ENCODE measurements at regions not wholly inside any gene's neighbourhood (a gene's known extent, or its start where the extent isn't known, plus 50 kb on each side); places are given as distances from the start of the nearest gene placed in this dataset.
A peak's percentile ranks its signal among the peaks of the same experiment; 100 is the strongest.
"Not testable (repeated sequence)": the region's sequence is repeated elsewhere in the genome, so short reads cannot be mapped to it uniquely, and the experiment has no call there.

DNA sequence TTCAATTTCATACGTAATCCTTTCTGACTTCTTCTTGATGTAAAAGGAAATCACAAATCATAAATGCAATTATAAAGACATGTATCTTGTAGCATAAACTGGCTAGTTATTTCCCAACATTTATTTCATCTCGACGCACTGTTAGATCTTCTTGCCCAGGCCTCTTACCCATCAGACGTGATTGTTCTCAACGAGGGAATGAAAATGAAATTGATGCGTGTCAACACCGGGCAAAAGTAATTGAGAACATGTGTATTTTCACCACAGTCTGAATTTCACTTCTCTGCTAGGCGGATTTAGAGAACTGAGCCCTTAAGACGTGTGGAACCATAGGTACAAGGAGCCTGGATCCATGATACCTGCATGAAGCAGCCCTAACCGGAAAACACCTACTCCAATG, 519.7 kb downstream of the KCNT2 start:
- no peak for DNase-seq

DNA sequence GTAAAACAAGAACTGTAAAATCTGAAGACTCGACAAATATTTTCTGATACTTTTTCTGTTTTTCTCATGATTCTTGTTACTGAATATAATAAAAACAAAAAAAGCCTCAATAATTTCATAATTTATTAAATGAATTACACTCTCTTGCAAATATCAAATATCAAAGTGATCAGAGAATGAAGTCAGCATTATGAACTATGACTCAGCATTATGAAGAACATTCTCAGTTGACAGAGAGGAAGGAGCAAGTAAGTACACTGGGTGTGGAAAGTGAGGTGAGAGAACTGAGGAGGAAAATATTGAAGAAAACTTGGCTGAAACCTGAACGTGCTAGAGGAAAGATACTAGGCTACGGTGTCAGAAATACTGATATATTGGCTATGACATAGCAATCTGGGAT, 529.5 kb downstream of the KCNT2 start:
- no peak for DNase-seq

DNA sequence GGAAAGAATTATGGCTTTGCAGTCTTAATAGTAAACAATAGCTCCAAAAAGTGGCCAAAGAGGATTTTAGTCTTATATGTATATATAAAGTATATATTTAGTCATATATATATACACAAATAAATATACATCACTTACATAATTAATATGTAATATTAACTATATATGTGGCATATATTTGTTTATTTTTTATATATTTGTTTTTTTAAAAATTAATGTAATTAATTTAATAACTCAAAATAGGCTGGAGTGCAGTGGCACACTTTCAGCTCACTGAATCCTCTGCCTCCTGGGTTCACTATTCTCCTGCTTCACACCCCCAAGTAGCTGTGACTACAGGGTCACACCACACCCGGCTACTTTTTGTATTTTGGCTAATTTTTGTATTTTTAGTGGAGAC, 532.6 kb downstream of the KCNT2 start:
- no peak for DNase-seq

DNA sequence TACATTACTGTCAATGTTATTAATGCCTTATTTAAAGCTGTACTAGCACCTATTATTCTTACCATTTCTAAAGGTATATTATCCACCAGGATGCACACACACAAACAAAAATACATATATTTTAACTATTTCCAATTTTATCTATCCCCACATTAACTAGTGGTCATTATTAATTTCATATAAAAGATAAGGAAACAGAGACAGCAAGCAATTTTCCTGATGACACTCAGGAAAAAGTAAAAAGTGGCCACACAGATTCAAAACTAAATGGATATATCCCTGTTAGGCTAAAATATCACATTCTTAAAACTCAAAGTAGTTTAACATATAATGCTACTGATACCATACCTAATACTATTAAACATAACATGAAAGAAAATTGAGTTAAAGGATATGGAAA, 534.1 kb downstream of the KCNT2 start:
- DNase-seq, result no peak

DNA sequence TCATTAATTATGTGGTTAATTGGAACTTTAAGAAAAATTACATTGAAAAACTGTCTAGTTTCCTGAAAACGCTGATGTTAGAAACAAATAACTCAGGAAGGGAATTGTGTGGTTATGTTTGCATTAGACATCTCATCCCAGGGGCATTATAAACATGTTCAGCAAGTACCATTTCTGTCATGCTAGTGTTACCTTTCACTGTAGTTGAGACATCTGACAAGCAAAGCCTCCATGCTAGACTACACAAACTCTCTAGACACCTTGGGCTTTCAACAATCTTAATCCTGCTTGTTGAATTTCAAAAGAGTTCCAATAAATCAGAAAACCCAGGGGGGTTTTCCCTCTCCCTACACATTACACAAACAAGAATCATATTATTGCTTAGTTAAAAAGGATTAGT, 536.8 kb downstream of the KCNT2 start:
- no peak for DNase-seq

DNA sequence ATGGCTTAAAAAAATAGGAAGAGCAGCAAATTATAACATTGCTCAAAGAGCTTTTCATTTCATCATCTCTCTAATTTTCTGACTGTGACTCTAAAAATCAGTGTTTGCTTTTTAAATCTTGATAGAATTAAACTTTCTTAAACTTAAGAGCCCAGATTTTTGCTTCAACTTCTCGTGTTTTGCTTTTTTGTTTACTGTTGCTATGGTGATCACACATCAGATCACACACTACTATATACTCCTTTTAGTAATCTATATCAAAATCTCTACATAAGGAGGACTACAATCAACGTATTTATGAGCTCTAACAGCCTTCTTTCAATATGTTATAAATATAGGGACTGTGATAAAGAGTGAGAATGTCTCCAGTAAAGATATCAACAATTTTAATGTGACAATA, 537.3 kb downstream of the KCNT2 start:
- no peak for DNase-seq

DNA sequence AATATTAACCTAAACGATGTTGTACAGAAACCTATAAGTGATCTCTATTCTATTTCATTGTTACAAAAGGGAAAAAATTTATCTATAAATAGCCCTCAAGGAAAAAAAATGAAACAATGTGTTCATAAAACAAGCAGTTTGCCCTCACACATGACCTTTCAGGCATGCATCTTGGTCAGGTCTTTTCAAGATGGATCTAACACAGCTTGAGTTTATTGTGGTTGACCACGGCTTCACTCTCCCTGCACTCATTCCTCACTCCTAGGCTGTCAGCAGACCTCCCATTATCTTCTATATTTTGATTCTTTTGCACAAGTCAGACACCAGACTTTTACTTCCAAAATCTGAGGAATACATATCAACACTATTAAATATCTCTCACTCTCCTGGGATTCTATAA, 544.3 kb downstream of the KCNT2 start:
- DNase-seq, result no peak

DNA sequence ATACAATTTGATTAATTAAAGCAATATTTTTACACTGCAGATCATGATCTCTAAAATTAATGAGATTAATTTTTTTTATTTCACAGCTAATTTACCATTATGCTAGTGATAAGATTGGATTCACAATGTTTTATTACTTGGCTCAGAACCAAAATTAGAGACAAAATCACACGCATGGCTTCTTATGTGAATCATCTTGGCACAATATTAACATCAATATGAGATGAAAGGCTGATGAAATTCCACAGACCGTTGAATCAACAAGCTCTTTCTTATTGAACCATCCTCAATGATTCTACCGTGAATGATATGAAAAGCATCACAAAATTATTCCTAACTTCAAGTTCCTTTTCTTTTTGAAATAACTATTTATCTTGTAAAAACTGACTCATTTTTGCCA, 544.9 kb downstream of the KCNT2 start:
- no peak for DNase-seq

DNA sequence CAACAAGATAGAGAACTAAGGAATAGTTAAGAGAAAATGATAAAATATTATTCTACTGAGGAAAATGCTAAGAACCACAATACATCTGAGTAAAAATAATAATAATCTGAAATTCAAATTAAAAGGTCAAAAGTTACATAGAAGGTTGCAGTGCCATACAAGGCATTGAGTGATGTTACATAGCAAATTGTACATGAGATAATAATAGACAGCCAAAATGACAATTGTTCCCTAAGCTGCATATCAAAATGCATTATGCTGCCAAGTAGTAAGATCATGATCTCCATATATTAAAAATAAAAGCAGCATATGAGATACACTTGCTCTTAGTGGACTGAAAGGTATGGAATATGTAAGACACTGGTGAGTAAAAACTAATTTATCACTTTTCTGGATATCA, 547.7 kb downstream of the KCNT2 start:
- DNase-seq, result no peak

DNA sequence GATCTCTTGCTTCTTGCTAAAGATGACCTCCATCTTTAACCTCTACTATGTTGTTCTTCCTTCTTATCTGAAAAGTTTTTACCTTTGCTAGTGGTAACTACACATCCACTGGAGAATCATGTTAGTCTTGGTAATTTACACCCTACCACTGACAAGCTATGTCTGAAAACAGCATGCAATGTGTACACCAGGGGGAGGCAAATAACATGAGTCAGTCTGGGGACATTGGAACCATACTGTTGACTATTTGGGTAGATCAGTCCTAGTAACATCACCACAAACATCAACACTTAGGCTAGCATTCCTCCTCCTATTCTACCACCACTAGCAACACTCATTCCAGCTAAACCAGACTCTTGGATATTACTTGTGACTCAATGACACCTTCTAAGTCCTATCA, 549.0 kb downstream of the KCNT2 start:
- DNase-seq, result no peak

DNA sequence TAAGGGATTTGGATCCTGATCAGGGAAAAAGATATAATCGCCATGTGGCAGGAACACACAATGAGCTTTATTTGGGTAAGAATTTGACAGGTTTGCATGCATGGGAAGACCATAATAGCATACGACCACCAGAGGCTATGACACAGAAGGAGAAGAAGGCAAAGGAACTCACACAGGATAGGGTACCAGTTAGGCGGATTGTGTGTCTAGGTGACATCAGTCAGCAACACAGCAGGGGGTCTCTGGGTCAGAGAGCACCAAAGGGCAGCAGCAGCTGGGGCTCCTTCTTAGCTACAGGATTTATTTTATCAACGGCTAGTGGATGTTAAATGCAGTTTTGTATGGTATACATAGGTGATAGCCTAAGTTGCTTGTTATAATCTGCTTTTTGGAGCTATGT, 551.3 kb downstream of the KCNT2 start:
- DNase-seq, result no peak

DNA sequence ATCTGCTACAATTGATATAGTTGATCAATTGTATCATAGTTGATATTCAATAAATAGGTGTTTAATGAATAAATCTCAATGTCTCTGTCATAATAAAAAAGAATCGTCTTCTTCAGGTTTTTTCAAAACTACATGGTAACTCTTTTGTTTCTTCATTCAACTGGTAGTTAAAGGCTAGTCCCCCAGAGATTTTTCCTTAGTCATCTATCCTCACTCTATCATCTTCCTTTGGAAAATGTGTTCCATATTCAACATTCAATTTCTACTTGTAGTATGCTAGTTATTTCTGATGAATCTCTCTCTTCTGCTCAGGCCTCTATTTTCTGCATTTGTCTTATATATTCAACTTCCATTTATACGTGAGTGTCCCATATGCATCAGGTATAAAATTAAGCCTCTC, 558.8 kb downstream of the KCNT2 start:
- DNase-seq, result no peak

DNA sequence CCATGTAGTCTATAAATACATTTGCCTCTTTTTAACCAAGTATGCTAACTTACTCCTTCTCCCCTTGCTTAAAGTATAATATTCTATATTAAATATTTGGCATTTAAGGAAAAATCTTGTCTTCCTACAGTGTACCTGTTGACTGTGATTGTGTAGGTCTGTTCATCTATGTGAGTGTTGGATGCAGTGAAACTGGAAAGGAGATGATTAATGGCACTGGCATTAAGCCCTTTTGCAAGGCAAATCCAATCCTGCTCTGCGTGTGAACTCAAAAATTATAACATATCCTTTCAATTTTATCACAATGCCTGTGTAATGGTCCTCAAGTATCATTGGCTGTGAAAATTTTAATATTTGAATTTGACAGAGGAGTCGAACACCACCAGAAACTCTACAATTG, 565.0 kb downstream of the KCNT2 start:
- no peak for DNase-seq

DNA sequence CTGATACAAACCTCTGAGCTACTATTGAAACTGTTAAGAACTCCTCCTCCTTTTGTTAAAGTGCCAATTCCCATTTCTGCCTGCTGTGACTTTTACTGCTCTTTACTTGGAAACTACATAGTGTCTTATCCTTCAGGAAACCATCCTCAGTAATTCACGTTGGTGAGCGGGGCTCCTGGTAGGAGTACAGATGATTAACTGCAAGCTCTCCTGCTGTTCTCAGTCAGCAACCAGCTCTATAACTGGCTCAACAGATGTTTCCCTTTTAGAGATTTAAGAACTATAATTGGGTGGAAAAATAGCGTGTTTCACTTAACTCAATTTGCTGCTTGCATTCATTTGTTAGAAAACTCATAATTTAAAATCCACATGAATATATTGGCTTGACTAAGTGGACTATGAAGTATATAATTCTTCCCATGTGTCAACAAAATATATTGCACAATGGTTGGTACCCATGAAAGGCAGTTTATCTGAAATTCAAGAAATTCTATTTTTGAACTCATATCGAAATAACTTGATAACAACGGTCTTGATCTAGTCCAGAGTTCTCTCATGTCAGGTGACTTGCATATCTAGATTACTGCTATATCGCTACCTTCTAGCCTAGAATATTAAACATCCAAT, 574.0 kb downstream of the KCNT2 start:
- DNase-seq, result peak; percentile 83

DNA sequence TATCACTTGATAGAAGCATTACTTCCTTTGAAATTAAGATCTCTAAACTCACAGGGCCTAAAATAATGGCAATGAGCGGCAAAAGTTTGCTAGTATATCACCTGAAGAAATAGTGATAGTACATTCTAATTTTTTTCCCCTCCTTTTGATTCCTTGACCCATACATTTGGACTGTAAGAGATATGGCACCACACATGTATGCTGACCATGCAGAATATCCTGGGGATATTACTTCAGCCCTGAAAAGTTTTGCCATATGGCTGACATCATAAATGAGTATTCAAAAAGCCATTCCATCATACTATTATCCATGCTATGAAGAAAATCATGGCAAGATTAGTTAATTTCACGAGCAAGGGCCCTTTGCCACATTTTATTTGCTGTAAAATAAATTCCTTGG, 576.9 kb downstream of the KCNT2 start:
- not testable (repeated sequence) for DNase-seq

DNA sequence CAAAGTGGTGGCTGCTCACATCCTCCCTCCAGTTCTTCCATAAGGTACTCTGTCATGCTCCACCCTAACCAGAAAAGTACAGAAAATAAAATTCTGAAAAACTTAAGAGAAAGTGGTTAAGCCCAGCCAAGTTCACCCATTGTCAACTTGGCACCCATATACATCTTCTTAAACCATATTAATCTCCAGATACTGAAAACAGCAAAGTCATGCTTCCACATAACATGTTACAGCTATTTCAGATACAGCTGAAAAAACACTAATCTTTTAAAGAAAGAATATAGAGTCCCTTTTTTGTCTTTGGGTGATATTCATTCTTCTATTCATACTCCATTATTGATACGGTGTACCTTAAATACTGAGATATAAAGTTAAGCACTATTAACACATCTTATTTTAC, 577.8 kb downstream of the KCNT2 start:
- no peak for DNase-seq

DNA sequence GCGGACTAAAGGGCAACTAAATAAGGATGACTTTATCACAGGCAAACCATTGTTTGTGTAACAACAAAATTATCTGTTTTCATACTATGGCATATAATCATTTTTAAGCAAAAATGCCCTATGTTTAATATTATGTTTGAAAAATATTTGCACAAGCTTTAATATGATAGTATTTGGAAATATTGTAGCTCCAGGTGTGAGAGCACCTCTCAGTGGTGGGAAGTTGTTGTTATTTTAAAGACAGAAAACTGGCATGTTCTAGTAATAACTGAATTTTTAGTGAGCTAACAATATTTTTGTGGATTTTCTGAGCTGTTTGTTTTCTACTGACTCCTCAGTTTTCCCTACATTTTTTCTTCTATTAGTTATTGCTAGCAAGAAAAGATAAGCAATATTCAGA, 578.8 kb downstream of the KCNT2 start:
- no peak for DNase-seq

DNA sequence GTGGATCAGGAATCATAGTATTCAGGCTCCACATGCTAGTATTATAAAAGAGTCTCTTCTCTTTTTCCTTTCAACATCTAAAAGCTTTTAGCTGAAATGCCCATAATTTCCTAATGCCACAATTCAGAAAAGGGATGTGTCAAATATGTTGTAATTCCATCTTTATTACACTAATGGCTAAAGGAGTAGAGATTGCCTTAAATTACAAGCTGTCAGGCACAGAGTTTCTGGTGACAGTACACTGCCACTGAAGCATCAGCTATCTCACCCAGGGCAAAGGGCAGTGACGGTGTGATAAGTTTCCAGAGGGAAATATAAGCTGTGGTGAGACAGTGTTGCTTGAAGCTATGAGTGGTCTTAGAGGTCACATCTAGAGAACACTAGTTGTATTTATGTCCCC, 581.1 kb downstream of the KCNT2 start:
- DNase-seq, result no peak

DNA sequence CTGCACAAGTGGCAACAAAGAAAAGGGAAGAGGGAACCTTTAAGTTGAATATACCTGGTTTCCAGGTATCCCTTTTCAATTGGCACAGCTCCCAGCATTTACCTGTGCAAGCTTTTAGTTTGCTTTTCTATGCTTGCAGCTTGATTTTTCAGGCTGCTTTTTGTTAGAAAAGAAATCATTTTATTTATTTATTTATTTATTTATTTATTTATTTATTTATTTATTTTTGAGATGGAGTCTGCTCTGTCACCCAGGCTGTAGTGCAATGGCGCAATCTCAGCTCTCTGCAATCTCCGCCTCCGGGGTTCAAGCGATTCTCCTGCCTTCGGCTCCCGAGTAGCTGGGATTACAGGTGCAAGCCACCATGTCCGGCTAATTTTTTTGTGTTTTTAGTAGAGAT, 587.1 kb downstream of the KCNT2 start:
- not testable (repeated sequence) for DNase-seq

DNA sequence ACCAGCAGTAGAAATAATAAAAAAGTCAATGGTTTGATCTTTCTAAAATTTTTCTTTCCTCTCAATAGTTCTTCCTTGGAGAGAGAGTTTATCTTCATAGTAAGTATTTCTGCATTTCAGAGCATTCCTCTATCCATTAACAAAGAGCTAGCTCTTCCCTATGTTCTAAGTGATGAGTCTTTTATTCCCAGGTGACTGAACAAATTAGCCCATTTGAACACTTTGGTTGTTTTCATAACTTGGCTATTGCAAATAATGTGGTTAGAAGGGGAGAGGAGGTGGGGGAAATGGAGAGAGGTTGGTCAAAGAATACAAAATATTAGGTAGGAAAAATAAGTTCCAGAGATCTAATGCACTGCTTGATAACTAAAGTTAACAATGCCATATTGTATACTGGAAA, 598.9 kb downstream of the KCNT2 start:
- DNase-seq, result no peak

DNA sequence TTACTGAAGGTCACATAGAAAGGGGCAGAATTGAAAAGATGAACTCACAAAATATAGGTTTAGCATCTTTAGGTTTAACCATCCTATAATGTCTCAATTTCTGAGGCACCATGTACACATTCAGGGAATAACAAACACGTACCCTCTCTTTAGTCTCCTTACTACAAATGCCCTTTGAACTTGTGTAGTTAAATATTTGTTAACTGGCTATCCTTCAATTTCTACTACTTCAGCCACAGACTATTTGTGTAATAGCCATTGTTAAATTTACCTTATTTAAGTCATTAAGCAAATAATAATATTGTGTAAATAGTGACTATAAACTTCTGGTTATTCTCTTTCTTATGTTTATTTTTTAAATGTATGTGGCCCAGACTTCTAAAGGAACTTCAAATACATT, 600.5 kb downstream of the KCNT2 start:
- DNase-seq, result no peak

DNA sequence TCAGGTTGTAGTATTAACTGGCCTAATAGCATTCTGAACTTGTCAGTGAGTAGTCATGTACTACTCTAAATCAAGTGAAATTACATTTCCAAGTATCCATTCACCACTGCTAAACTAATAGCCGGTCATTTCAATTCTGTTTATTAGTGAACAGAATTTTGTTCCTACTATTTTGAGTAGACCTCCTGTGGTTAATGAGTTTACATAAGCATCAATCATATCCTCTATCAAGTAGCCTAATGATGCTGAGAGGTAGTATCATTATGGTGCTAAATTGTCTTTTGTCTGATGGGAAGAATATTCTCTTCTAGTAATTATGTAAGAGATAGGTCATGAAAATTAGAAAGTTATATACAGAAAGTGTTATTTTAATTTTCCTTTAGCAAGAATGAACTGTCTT, 602.8 kb downstream of the KCNT2 start:
- peak; percentile 33 for DNase-seq

DNA sequence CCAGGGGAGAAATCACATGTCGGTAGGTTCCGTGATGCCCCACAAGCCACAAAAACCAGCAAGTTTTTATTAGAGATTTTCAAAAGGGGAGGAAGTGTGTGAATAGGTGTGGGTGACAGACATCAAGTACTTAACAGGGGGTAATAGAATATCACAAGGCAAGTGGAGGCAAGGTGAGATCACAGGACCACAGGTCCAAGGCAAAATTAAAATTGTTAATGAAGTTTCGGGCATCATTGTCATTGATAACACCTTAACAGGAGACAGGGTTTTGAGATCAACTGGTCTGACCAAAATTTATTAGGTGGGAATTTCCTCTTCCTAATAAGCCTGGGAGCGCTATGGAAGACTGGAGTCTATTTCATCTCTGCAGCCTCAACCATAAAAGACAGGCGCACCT, 603.9 kb downstream of the KCNT2 start:
- DNase-seq, result not testable (repeated sequence)

DNA sequence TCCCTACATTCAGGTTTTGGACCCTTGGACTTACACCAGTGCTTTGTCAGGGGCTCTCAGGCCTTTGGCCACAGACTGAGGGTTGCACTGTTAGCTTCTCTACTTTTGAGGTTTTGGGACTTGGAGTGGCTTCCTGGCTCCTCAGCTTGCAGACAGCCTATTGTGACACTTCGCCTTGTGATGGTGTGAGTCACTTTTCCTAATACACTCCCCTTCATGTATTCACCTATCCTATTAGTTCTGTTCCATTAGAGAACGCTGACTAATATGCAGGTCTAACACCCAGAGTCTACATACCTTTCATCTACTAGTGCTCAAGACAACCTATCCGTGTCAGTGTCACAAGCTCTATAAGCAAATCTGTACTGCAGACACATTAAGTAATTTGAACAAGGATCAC, 605.3 kb downstream of the KCNT2 start:
- DNase-seq, result no peak

DNA sequence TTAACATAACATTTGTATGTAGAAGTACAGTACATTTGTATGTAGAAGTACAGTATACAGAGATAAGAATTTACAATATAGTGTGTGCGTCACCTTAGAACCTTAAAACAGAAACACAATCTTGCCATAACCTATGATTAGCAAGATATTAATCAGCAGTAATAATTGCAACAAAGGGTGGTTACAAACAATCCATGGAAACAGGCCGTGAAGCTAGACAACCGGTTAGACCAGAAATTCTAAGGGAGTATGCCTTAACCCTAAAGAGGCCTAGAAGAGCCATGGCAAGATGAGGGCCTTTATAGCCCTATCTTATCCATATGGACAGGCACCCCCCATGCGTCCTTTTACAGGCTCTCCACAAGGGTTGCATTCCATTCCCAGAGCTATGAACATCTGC, 605.9 kb downstream of the KCNT2 start:
- not testable (repeated sequence) for DNase-seq

DNA sequence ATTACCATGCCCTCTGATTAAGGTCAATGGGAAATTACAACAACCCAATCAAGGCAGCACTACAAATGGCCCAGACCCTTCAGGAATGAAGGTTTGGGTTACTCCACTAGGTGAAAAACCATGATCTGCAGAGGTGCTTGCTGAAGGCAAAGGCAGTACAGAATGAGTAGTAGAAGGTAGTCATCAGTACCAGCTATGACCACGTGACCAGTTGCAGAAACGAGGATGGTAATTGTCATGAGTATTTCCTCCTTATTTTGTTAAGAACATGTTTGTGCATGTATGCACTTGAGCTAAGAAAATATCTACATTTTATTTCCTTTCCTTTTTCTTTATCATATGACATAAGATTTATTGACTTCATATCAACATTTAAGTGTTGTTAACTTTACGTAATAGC, 607.1 kb downstream of the KCNT2 start:
- DNase-seq, result no peak

Data from NCI-H1417 treated with DMSO at 0.1 percent for 48 hours (cell line).